Adrenal gland (tissue), 9 donors: ENCODE measurements at regions not wholly inside any gene's neighbourhood (a gene's known extent, or its start where the extent isn't known, plus 50 kb on each side); places are given as distances from the start of the nearest gene placed in this dataset.

Experiments used
- DNase-seq, 7 donors: peaks; one replicate each; pipeline ENCODE4 v3.0.0-alpha.2; 2019 to 2020
- H3K27ac ChIP-seq, 5 donors: fragments of 200-600 bp; sonication (generic) in 4 of 5; 1 replicate in 3 of 5; 2 replicates in 2 of 5; pipeline versions ENCODE4 v1.5.1 to v1.8.0; 2016 to 2020; ENCODE audit warnings: mild to moderate bottlenecking in 1 of 5
- H3K27me3 ChIP-seq: fragments of 200-600 bp; 2 replicates; pipeline ENCODE4 v1.8.0; 2021
- H3K36me3 ChIP-seq, 2 donors: fragments of 200-600 bp; replicated peaks in 1 of 2; 1 replicate in 1 of 2; 2 replicates in 1 of 2; pipeline versions ENCODE4 v1.5.1 to v1.8.0; 2018 to 2022
- H3K4me1 ChIP-seq, 2 donors: fragments of 200-600 bp; replicated peaks in 1 of 2; 1 replicate in 1 of 2; 2 replicates in 1 of 2; pipeline versions ENCODE4 v1.5.1 to v1.8.0; 2018 to 2021
- H3K4me3 ChIP-seq, 4 donors: fragments of 200-600 bp; sonication (generic) in 3 of 4; one replicate each; pipeline ENCODE4 v1.5.1; 2016 to 2018
- H3K9me3 ChIP-seq, 3 donors: fragments of 200-600 bp; sonication (generic) in 1 of 3; replicated peaks in 1 of 3; 1 replicate in 2 of 3; 2 replicates in 1 of 3; pipeline versions ENCODE4 v1.5.1 to v1.8.0; 2016 to 2021
- POLR2A ChIP-seq, 2 donors: fragments of 450-650 bp; IDR thresholded peaks; one replicate each; pipeline ENCODE4 v1.6.1; 2017; ENCODE audit warnings: antibody characterized with exemption in 2 of 2, mild to moderate bottlenecking in 2 of 2, moderate library complexity in 1 of 2
- WGBS, 4 donors: extraction: QIAGEN DNeasy Blood & Tissue Kit in 2 of 4; methylation state at CpG; one replicate each; pipeline versions ENCODE4 v1.1.5 to v1.1.7; 2013 to 2017; 5-methylcytosine and 5-hydroxymethylcytosine counted together
- intact Hi-C, 2 donors: fragments of 100-400 bp; cut with DNase I; formaldehyde crosslinking; loops; one replicate each; pipeline versions ENCODE4 v1.14.1 to v1.15.0; 2022 to 2023
- TF ChIP-seq, protein P1 (sequence below), 6 experiments: fragments of 450-650 bp in 4 of 6; fragments of 200-600 bp in 2 of 6; sonication (generic) in 1 of 6; IDR thresholded peaks; 1 replicate in 5 of 6; 2 replicates in 1 of 6; pipeline versions ENCODE4 v1.5.1 to v1.8.0; 2016 to 2021; ENCODE audit warnings: antibody characterized with exemption in 6 of 6, mild to moderate bottlenecking in 2 of 6, moderate library complexity in 1 of 6
- donor health status: healthy with polysubstance abuse.
- donor health status: Bipolar disorder and iron deficiency.
- donor health status: DM: yes; HTN: yes; CAD: no.
- donor health status: DM: no; HTN: no; CAD: no.
- donor health status: DM: no; HTN: no; CAD: no.

GRCh38 chr21:27291006-27291405 is 324.1 kb upstream of the ADAMTS5 start:
- no peaks in the 10 kb centered on the region for H3K36me3 ChIP-seq
- no peak for TF ChIP-seq POLR2A (IDR thresholded peaks at IDR 0.05)
- TF ChIP-seq, protein P1, sequence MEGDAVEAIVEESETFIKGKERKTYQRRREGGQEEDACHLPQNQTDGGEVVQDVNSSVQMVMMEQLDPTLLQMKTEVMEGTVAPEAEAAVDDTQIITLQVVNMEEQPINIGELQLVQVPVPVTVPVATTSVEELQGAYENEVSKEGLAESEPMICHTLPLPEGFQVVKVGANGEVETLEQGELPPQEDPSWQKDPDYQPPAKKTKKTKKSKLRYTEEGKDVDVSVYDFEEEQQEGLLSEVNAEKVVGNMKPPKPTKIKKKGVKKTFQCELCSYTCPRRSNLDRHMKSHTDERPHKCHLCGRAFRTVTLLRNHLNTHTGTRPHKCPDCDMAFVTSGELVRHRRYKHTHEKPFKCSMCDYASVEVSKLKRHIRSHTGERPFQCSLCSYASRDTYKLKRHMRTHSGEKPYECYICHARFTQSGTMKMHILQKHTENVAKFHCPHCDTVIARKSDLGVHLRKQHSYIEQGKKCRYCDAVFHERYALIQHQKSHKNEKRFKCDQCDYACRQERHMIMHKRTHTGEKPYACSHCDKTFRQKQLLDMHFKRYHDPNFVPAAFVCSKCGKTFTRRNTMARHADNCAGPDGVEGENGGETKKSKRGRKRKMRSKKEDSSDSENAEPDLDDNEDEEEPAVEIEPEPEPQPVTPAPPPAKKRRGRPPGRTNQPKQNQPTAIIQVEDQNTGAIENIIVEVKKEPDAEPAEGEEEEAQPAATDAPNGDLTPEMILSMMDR (IDR thresholded peaks at IDR 0.05): no peak
- intact Hi-C loops: no loop called here
- DNase-seq: no peak
- peaks cover 0 to 2% of the 10 kb centered on the region in 2 donors for H3K4me1 ChIP-seq
- no peaks in the 10 kb centered on the region for H3K27me3 ChIP-seq
- no peak overlapping the region for H3K4me3 ChIP-seq
- no peaks in the 10 kb centered on the region for H3K9me3 ChIP-seq
- 75 to 92% (median 86%) methylated on average over 1 of the region's 1 CpG for WGBS, 4 donors
- no peak overlapping the region for H3K27ac ChIP-seq

GRCh38 chr21:27290028-27290427 is 323.1 kb upstream of the ADAMTS5 start:
- DNase-seq: no peak
- intact Hi-C loops: no loop called here
- Histone ChIP-seq H3K27me3 (no peaks in the 10 kb centered on the region), H3K4me3 (no peak overlapping the region), H3K4me1 (peaks cover 0 to 2% of the 10 kb centered on the region in 2 donors), H3K27ac (no peak overlapping the region), H3K36me3 (no peaks in the 10 kb centered on the region), H3K9me3 (no peaks in the 10 kb centered on the region)
- TF ChIP-seq, protein P1 (IDR thresholded peaks at IDR 0.05): no peak
- no peak for TF ChIP-seq POLR2A (IDR thresholded peaks at IDR 0.05)
- 24 to 36% (median 31%) methylated on average over 3 of the region's 3 CpGs for WGBS, 4 donors

DNA sequence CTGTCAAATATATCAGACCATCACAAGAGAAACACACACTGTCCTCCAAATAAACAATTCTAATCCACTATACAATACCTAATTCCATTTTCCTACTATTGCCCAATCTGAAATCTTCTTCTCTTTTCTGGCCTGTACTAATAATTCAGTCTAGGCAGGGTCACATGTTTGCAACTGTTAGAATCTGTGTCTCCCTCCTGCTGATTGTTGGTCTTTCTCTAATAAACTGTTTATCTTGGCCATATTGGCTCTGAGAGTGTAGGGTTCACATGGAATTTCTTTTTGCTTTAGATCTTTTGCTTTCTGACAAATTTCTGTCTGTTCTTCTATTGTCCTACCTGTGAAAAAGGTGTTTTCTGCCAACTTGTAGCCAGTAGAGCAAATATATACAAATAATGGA is 319.9 kb upstream of the ADAMTS5 start:
- Histone ChIP-seq H3K27ac (no peak overlapping the region), H3K4me1 (peaks cover 0 to 2% of the 10 kb centered on the region in 2 donors), H3K9me3 (no peaks in the 10 kb centered on the region), H3K4me3 (no peak overlapping the region), H3K27me3 (no peaks in the 10 kb centered on the region), H3K36me3 (no peaks in the 10 kb centered on the region)
- intact Hi-C loops: no loop called here
- TF ChIP-seq POLR2A (IDR thresholded peaks at IDR 0.05): no peak
- TF ChIP-seq, protein P1 (IDR thresholded peaks at IDR 0.05): no peak
- DNase-seq: no peak

DNA sequence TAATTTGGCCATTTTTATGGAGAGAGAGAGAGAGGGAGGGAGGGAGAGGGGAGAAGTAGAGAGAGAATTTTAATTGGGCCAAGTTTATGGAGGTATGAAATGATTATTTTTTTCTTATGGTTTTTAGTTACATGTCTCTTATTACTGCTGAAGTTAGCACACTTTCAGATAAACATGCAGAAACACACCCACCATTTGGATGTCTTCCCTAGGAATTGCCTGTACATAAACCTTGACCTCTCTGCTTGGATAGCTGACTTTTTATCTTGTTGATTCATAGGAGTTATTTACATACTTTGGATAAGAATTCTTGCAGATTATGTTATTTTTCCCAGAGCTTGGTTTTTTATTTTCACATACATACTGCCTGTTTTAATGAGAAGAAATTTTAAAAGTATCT is 310.2 kb upstream of the ADAMTS5 start:
- H3K4me1 ChIP-seq: no peaks in the 10 kb centered on the region
- no peaks in the 10 kb centered on the region for H3K27me3 ChIP-seq
- no peak overlapping the region for H3K27ac ChIP-seq
- no peaks in the 10 kb centered on the region for H3K9me3 ChIP-seq
- H3K4me3 ChIP-seq: no peak overlapping the region
- no peak for TF ChIP-seq POLR2A (IDR thresholded peaks at IDR 0.05)
- TF ChIP-seq, protein P1 (IDR thresholded peaks at IDR 0.05): no peak
- no peaks in the 10 kb centered on the region for H3K36me3 ChIP-seq
- intact Hi-C loops: no loop called here
- peak in 1 of 7 donors; percentile 2 for DNase-seq
